B cell (primary cell): ENCODE measurements at regions not wholly inside any gene's neighbourhood (a gene's known extent, or its start where the extent isn't known, plus 50 kb on each side); places are given as distances from the start of the nearest gene placed in this dataset.

Source experiments
- CTCF ChIP-seq: fragments of 200-600 bp; IDR thresholded peaks from one replicate; pipeline ENCODE4 v1.8.0; 2022; ENCODE audit warnings: antibody characterized with exemption, mild to moderate bottlenecking
- EZH2 ChIP-seq: IDR thresholded peaks from 2 replicates; pipeline ENCODE4 v1.6.1; 2012; ENCODE audit warnings: borderline replicate concordance, low read depth, mild to moderate bottlenecking, moderate library complexity, low read length; ENCODE audit not compliant: insufficient read depth, poor library complexity, severe bottlenecking

- no peak for TF ChIP-seq EZH2
- no peak for TF ChIP-seq CTCF
Measured at GRCh38 chr18:70456376-70456775, 167.5 kb downstream of the SOCS6 start.
